Hepatocyte (in vitro differentiated cells): ENCODE measurements at regions not wholly inside any gene's neighbourhood (a gene's known extent, or its start where the extent isn't known, plus 50 kb on each side); places are given as distances from the start of the nearest gene placed in this dataset.

Source experiments
- DNase-seq: peaks from one replicate; pipeline ENCODE4 v3.0.0-alpha.2; 2016; ENCODE audit warnings: low spot score
- H2AFZ ChIP-seq: fragments of 200-600 bp; sonication (generic); 2 replicates; pipeline ENCODE4 v1.6.0; 2016; ENCODE audit warnings: antibody characterized with exemption, mild to moderate bottlenecking
- H3K27ac ChIP-seq: fragments of 200-600 bp; sonication (generic); 2 replicates; pipeline ENCODE4 v1.5.1; 2016; ENCODE audit warnings: mild to moderate bottlenecking
- H3K27me3 ChIP-seq: fragments of 200-600 bp; sonication (generic); 2 replicates; pipeline ENCODE4 v1.6.1; 2016
- H3K36me3 ChIP-seq: fragments of 200-600 bp; sonication (generic); replicated peaks from 2 replicates; pipeline ENCODE4 v1.5.1; 2016; ENCODE audit warnings: low read depth; ENCODE audit not compliant: insufficient read depth
- H3K4me1 ChIP-seq: fragments of 200-600 bp; sonication (generic); 2 replicates; pipeline ENCODE4 v1.5.1; 2016; ENCODE audit warnings: mild to moderate bottlenecking, moderate library complexity; ENCODE audit not compliant: insufficient read depth
- H3K4me2 ChIP-seq: fragments of 200-600 bp; sonication (generic); 2 replicates; pipeline ENCODE4 v1.6.0; 2016
- H3K4me3 ChIP-seq: fragments of 200-600 bp; sonication (generic); 2 replicates; pipeline ENCODE4 v1.5.1; 2016; ENCODE audit warnings: mild to moderate bottlenecking
- H3K79me2 ChIP-seq: fragments of 200-600 bp; sonication (generic); 2 replicates; pipeline ENCODE4 v1.6.0; 2017; ENCODE audit warnings: mild to moderate bottlenecking
- H3K9me2 ChIP-seq: fragments of 200-600 bp; sonication (generic); replicated peaks from 2 replicates; pipeline ENCODE4 v1.6.0; 2017; ENCODE audit warnings: mild to moderate bottlenecking; ENCODE audit not compliant: insufficient read depth
- H3K9me3 ChIP-seq: fragments of 200-600 bp; sonication (generic); 2 replicates; pipeline ENCODE4 v1.5.1; 2016; ENCODE audit warnings: low read depth, mild to moderate bottlenecking
- H4K20me1 ChIP-seq: fragments of 200-600 bp; sonication (generic); 2 replicates; pipeline ENCODE4 v1.6.0; 2016; ENCODE audit warnings: mild to moderate bottlenecking; ENCODE audit not compliant: insufficient read depth, poor library complexity, severe bottlenecking
- EZH2 ChIP-seq: fragments of 200-600 bp; sonication (generic); IDR thresholded peaks from 2 replicates; pipeline ENCODE4 v1.6.1; 2016; ENCODE audit warnings: antibody characterized with exemption, mild to moderate bottlenecking, borderline replicate concordance
- EZH2phosphoT487 ChIP-seq: fragments of 200-600 bp; sonication (generic); IDR thresholded peaks from one replicate; pipeline ENCODE4 v1.6.1; 2018; ENCODE audit warnings: antibody characterized with exemption, mild to moderate bottlenecking, low read depth, moderate library complexity; ENCODE audit not compliant: unreplicated experiment, severe bottlenecking
- WGBS: methylation state at CpG from one replicate; pipeline ENCODE4 v1.1.6; 2016; ENCODE audit warnings: low lambda C conversion rate; ENCODE audit errors: missing lambda C conversion rate; 5-methylcytosine and 5-hydroxymethylcytosine counted together
- TF ChIP-seq, protein P1 (sequence below): fragments of 200-600 bp; sonication (generic); IDR thresholded peaks from 2 replicates; pipeline ENCODE4 v1.5.1; 2016; ENCODE audit warnings: antibody characterized with exemption, mild to moderate bottlenecking; ENCODE audit not compliant: poor library complexity

DNA sequence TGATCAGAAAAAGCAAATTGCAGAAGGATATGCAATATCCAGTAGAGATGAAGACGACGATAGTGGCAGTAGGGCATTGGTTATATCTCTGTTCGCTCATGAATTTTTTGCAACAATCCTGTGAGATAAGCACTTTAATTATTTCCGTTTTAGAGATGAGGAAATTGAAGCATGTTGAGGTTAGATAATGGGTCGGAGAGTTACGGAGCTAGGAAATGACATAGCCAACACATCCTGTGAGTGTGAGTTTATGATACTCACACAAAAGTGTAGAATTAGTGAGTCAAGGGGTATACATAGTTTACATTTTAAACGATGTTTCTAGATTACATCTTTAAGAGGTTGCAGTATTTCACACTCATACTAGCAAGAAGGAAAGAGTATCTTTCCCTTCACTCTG, 123.1 kb upstream of the ARL4C start:
- no peaks in the 10 kb centered on the region for H3K4me1 ChIP-seq
- no peaks in the 10 kb centered on the region for H3K9me2 ChIP-seq
- H3K9me3 ChIP-seq: no peaks in the 10 kb centered on the region
- WGBS: 78% methylated on average over 7 of the region's 7 CpGs
- H2AFZ ChIP-seq: no peak overlapping the region
- H3K4me2 ChIP-seq: no peak overlapping the region
- no peak for DNase-seq
- no peak overlapping the region for H3K4me3 ChIP-seq
- H3K27ac ChIP-seq: no peak overlapping the region
- H3K27me3 ChIP-seq: no peaks in the 10 kb centered on the region
- TF ChIP-seq EZH2: no peak
- no peak for TF ChIP-seq EZH2phosphoT487
- TF ChIP-seq, protein P1, sequence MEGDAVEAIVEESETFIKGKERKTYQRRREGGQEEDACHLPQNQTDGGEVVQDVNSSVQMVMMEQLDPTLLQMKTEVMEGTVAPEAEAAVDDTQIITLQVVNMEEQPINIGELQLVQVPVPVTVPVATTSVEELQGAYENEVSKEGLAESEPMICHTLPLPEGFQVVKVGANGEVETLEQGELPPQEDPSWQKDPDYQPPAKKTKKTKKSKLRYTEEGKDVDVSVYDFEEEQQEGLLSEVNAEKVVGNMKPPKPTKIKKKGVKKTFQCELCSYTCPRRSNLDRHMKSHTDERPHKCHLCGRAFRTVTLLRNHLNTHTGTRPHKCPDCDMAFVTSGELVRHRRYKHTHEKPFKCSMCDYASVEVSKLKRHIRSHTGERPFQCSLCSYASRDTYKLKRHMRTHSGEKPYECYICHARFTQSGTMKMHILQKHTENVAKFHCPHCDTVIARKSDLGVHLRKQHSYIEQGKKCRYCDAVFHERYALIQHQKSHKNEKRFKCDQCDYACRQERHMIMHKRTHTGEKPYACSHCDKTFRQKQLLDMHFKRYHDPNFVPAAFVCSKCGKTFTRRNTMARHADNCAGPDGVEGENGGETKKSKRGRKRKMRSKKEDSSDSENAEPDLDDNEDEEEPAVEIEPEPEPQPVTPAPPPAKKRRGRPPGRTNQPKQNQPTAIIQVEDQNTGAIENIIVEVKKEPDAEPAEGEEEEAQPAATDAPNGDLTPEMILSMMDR: no peak
- H3K79me2 ChIP-seq: no peaks in the 10 kb centered on the region
- no peaks in the 10 kb centered on the region for H4K20me1 ChIP-seq
- no peaks in the 10 kb centered on the region for H3K36me3 ChIP-seq

DNA sequence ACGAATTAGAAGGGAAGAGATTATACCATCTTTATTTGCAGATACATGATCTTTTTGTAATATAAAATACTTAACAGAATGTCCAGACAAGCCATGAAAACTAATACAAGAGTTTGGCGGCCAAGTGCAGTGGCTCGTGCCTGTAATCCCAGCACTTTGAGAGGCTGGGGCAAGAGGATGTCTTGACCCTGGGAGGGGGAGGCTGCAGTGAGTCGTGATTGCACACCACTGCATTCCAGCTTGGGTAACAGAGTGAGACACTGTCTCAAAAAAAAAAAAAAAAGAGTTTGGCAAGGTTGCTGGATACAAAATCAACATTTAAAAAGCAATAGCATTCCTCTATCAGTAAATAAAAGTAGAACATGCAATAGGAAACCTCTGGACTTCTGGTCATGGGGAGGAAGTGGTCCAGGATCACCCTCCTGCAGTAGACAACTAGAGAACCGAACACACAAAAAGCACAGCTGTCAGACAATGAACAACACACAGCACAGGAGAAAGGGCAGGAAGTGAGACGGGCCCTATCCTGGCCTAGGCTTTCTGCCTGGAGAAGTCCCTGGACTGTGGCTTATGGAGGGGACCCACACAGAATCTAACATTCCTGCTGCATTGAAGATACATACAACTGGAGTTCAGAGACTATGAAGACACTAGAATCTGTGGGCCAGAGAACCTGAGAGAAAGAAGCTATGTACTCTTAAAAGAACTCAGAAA, 118.9 kb upstream of the ARL4C start:
- no peaks in the 10 kb centered on the region for H3K36me3 ChIP-seq
- no peak overlapping the region for H3K4me3 ChIP-seq
- TF ChIP-seq, protein P1: no peak
- TF ChIP-seq EZH2: no peak
- TF ChIP-seq EZH2phosphoT487: no peak
- H3K27me3 ChIP-seq: no peaks in the 10 kb centered on the region
- 90% methylated on average over 6 of the region's 6 CpGs for WGBS
- H3K79me2 ChIP-seq: no peaks in the 10 kb centered on the region
- no peaks in the 10 kb centered on the region for H3K9me2 ChIP-seq
- peaks cover 5% of the 10 kb centered on the region for H3K9me3 ChIP-seq
- H3K27ac ChIP-seq: no peak overlapping the region
- no peaks in the 10 kb centered on the region for H4K20me1 ChIP-seq
- DNase-seq: no peak
- no peaks in the 10 kb centered on the region for H3K4me1 ChIP-seq
- H3K4me2 ChIP-seq: no peak overlapping the region
- no peak overlapping the region for H2AFZ ChIP-seq

DNA sequence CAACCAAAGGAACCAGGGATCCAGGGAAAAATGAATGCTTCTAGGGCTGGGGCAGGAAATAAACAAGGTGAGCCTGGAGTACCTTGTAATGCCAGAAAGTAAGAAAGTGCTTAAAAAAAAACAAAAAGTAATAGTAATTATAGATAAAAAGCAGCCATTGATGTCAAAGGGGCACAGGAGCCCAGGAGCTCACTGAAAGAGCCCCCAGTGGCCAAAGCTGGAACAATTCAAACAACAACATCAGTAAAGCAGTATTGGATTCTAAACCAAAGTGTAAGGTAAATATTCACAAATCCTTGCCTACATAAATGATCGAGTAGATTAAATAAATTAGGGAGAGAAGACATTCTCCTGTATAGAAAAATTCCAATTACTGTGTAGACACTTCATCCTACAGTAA, 114.3 kb upstream of the ARL4C start:
- H3K27ac ChIP-seq: no peak overlapping the region
- no peaks in the 10 kb centered on the region for H3K9me2 ChIP-seq
- DNase-seq: no peak
- H3K27me3 ChIP-seq: no peaks in the 10 kb centered on the region
- no peak overlapping the region for H3K4me3 ChIP-seq
- peaks cover 5% of the 10 kb centered on the region for H3K9me3 ChIP-seq
- H3K4me1 ChIP-seq: no peaks in the 10 kb centered on the region
- 73% methylated on average over 1 of the region's 1 CpG for WGBS
- no peaks in the 10 kb centered on the region for H3K79me2 ChIP-seq
- H4K20me1 ChIP-seq: no peaks in the 10 kb centered on the region
- TF ChIP-seq EZH2phosphoT487: no peak
- TF ChIP-seq, protein P1: peak; percentile 20
- H2AFZ ChIP-seq: no peak overlapping the region
- H3K4me2 ChIP-seq: no peak overlapping the region
- no peaks in the 10 kb centered on the region for H3K36me3 ChIP-seq

DNA sequence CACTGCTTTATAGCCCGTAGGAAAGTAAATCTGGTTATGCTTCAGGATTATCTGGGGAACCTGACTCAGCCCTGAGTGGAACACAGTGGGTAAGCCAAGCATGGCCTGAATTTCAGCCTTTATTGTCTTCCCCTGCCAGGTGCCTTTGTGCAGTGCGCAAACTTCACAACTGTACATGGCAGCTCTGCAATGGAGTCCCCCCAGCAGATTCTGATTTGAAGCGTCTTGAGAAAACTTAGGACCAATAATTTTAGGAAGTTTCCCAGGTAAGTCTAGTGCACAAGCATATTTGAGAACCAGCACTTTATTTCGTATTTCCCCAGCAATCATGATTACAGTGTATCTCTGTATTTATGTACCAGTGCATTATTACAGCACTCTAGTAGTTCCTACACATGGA, 112.1 kb upstream of the ARL4C start:
- Histone ChIP-seq H3K79me2 (no peaks in the 10 kb centered on the region), H3K4me1 (no peaks in the 10 kb centered on the region), H3K9me3 (peaks cover 5% of the 10 kb centered on the region), H3K36me3 (no peaks in the 10 kb centered on the region), H3K4me2 (no peak overlapping the region), H3K9me2 (no peaks in the 10 kb centered on the region), H3K27me3 (no peaks in the 10 kb centered on the region), H4K20me1 (no peaks in the 10 kb centered on the region), H3K27ac (no peak overlapping the region), H3K4me3 (no peak overlapping the region), H2AFZ (no peak overlapping the region)
- no peak for DNase-seq
- no peak for TF ChIP-seq EZH2phosphoT487
- TF ChIP-seq EZH2: no peak
- TF ChIP-seq, protein P1: no peak
- 90% methylated on average over 4 of the region's 4 CpGs for WGBS
